Ovary (tissue), 7 donors: ENCODE measurements at regions not wholly inside any gene's neighbourhood (a gene's known extent, or its start where the extent isn't known, plus 50 kb on each side); places are given as distances from the start of the nearest gene placed in this dataset.

Experiments
- DNase-seq, 5 donors: peaks; one replicate each; pipeline ENCODE4 v3.0.0-alpha.2; 2019 to 2020
- H3K27ac ChIP-seq, 2 donors: fragments of 200-600 bp; one replicate each; pipeline versions ENCODE4 v1.5.1 to v1.8.0; 2019 to 2022
- H3K27me3 ChIP-seq: fragments of 200-600 bp; one replicate; pipeline ENCODE4 v1.8.0; 2022
- H3K36me3 ChIP-seq: fragments of 200-600 bp; sonication (generic); one replicate; pipeline ENCODE4 v1.5.1; 2019
- H3K4me1 ChIP-seq: one replicate; pipeline ENCODE4 v1.8.1; 2013; ENCODE audit warnings: mild to moderate bottlenecking, moderate library complexity; ENCODE audit not compliant: insufficient read depth
- H3K4me3 ChIP-seq: fragments of 200-600 bp; sonication (generic); one replicate; pipeline ENCODE4 v1.5.1; 2017
- H3K9me3 ChIP-seq, 2 donors: fragments of 200-600 bp in 1 of 2; sonication (generic) in 1 of 2; one replicate each; pipeline versions ENCODE4 v1.5.1 to v1.8.1; 2013 to 2019; ENCODE audit warnings: mild to moderate bottlenecking in 1 of 2, moderate library complexity in 1 of 2
- CTCF ChIP-seq, 3 donors: fragments of 450-650 bp in 2 of 3; fragments of 200-600 bp in 1 of 3; IDR thresholded peaks; one replicate each; pipeline versions ENCODE4 v1.5.1 to v1.8.0; 2016 to 2022; ENCODE audit warnings: antibody characterized with exemption in 3 of 3, mild to moderate bottlenecking in 1 of 3
- EP300 ChIP-seq: sonication (generic); formaldehyde crosslinking; IDR thresholded peaks from one replicate; pipeline ENCODE4 v1.6.1; 2017; ENCODE audit warnings: antibody characterized with exemption
- POLR2A ChIP-seq: fragments of 450-650 bp; IDR thresholded peaks from one replicate; pipeline ENCODE4 v1.6.1; 2017; ENCODE audit warnings: antibody characterized with exemption, mild to moderate bottlenecking, moderate library complexity
- WGBS, 3 donors: extraction: QIAGEN DNeasy Blood & Tissue Kit in 1 of 3; methylation state at CpG; one replicate each; pipeline versions ENCODE4 v1.1.5 to v1.1.7; 2013 to 2017; 5-methylcytosine and 5-hydroxymethylcytosine counted together
- intact Hi-C, 4 donors: fragments of 100-400 bp; cut with DNase I; formaldehyde crosslinking; loops; one replicate each; pipeline versions ENCODE4 v1.11.0 to v1.15.1; 2022 to 2023
- donor health status: DM: no; HTN: no; CAD: no; lungs with moderate emphysema.
- donor health status: DM: no; HTN: no; CAD: no.
- donor health status: Bipolar disorder and iron deficiency.
- donor health status: DM: no; HTN: no; CAD: no.
- donor health status: DM: yes; HTN: yes; CAD: no.

GRCh38 chr4:77314697-77315096 is 157.7 kb downstream of the CCNG2 start:
- TF ChIP-seq CTCF (IDR thresholded peaks at IDR 0.05): no peak
- no peak for TF ChIP-seq POLR2A
- no peak for TF ChIP-seq EP300
- H3K4me3 ChIP-seq: no peak overlapping the region
- H3K9me3 ChIP-seq: no peaks in the 10 kb centered on the region
- H3K4me1 ChIP-seq: no peaks in the 10 kb centered on the region
- 77 to 86% (median 79%) methylated on average over 4 of the region's 4 CpGs for WGBS, 3 donors
- no peaks in the 10 kb centered on the region for H3K36me3 ChIP-seq
- no peaks in the 10 kb centered on the region for H3K27me3 ChIP-seq
- intact Hi-C loops: no loop called here
- no peak overlapping the region for H3K27ac ChIP-seq
- no peak for DNase-seq

- Histone ChIP-seq H3K27me3 (no peaks in the 10 kb centered on the region), H3K4me3 (no peak overlapping the region), H3K27ac (no peak overlapping the region), H3K4me1 (no peaks in the 10 kb centered on the region), H3K9me3 (no peaks in the 10 kb centered on the region), H3K36me3 (no peaks in the 10 kb centered on the region)
- WGBS, 3 donors: 67 to 81% (median 78%) methylated on average over 6 of the region's 6 CpGs
- intact Hi-C loops: no loop called here
- no peak for DNase-seq
- TF ChIP-seq POLR2A (no peak), EP300 (no peak), CTCF (IDR thresholded peaks at IDR 0.05) (no peak)
Observed at GRCh38 chr4:77327151-77327550, 170.1 kb downstream of the CCNG2 start.

GRCh38 chr4:77332696-77333270 is 175.8 kb downstream of the CCNG2 start:
- Histone ChIP-seq H3K27me3 (no peaks in the 10 kb centered on the region), H3K4me3 (no peak overlapping the region), H3K4me1 (no peaks in the 10 kb centered on the region), H3K9me3 (peaks cover 0 to 4% of the 10 kb centered on the region in 2 donors), H3K36me3 (no peaks in the 10 kb centered on the region), H3K27ac (no peak overlapping the region)
- no peak for TF ChIP-seq EP300
- TF ChIP-seq CTCF (IDR thresholded peaks at IDR 0.05): no peak
- no peak for TF ChIP-seq POLR2A
- no peak for DNase-seq
- WGBS, 3 donors: 42 to 63% (median 43%) methylated on average over 2 of the region's 2 CpGs
- intact Hi-C loops: no loop called here

GRCh38 chr4:77336411-77337142 is 179.6 kb downstream of the CCNG2 start:
- no peaks in the 10 kb centered on the region for H3K27me3 ChIP-seq
- no peak for TF ChIP-seq CTCF (IDR thresholded peaks at IDR 0.05)
- TF ChIP-seq POLR2A: no peak
- TF ChIP-seq EP300: no peak
- H3K4me1 ChIP-seq: no peaks in the 10 kb centered on the region
- 79 to 82% (median 81%) methylated on average over 3 of the region's 3 CpGs for WGBS, 3 donors
- no peak for DNase-seq
- no peak overlapping the region for H3K27ac ChIP-seq
- peaks cover 0 to 4% of the 10 kb centered on the region in 2 donors for H3K9me3 ChIP-seq
- H3K4me3 ChIP-seq: no peak overlapping the region
- intact Hi-C loops: no loop called here
- H3K36me3 ChIP-seq: no peaks in the 10 kb centered on the region
